Stomach (tissue), 4 donors: ENCODE measurements at regions not wholly inside any gene's neighbourhood (a gene's known extent, or its start where the extent isn't known, plus 50 kb on each side); places are given as distances from the start of the nearest gene placed in this dataset.

Source experiments
- EP300 ChIP-seq: sonication (generic); formaldehyde crosslinking; IDR thresholded peaks from one replicate; pipeline ENCODE4 v1.6.1; 2017; ENCODE audit warnings: antibody characterized with exemption
- POLR2A ChIP-seq, 4 donors: fragments of 450-650 bp; IDR thresholded peaks; one replicate each; pipeline ENCODE4 v1.6.1; 2016; ENCODE audit warnings: antibody characterized with exemption in 4 of 4, control low read depth in 2 of 4, mild to moderate bottlenecking in 1 of 4, moderate library complexity in 1 of 4
- POLR2AphosphoS5 ChIP-seq, 3 donors: sonication (generic); formaldehyde crosslinking; IDR thresholded peaks; one replicate each; pipeline ENCODE4 v1.6.1; 2016; ENCODE audit warnings: antibody characterized with exemption in 3 of 3
- TF ChIP-seq, protein P1 (sequence below), 7 experiments: fragments of 450-650 bp in 4 of 7; fragments of 200-600 bp in 3 of 7; sonication (generic) in 3 of 7; IDR thresholded peaks; one replicate each; pipeline ENCODE4 v1.5.1; 2016 to 2019; ENCODE audit warnings: antibody characterized with exemption in 7 of 7, control low read depth in 2 of 7, mild to moderate bottlenecking in 1 of 7

DNA sequence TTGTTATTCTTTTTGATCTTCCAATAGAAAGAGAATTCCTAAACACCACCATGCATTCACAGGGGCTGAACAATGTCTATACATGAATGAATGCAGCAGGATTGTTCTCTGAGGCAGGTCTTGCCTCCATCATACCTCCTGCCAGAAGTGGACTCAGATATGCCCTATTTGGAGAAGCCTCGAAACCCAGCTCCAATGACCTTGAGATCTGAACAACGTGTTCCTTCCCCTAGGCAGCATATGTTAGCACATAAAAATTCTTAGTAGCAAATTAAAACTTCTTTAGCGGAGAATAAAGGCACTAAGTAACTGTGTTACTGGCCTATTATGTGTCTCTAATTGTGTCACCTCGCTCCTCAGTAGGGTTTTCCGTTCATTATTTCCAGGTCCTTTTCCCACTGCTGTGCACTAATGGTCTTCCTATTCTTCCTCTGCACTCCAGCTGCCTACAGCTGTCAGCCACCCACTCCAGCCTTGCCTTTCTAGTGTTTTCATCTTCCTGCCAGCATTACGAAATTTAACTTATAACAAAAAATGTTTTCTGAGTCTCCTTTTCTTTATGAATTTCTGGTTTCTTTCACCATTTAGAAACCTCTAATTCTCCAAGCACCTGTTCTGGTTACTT lies 62.6 kb upstream of the IGF1 start:
- TF ChIP-seq, protein P1, sequence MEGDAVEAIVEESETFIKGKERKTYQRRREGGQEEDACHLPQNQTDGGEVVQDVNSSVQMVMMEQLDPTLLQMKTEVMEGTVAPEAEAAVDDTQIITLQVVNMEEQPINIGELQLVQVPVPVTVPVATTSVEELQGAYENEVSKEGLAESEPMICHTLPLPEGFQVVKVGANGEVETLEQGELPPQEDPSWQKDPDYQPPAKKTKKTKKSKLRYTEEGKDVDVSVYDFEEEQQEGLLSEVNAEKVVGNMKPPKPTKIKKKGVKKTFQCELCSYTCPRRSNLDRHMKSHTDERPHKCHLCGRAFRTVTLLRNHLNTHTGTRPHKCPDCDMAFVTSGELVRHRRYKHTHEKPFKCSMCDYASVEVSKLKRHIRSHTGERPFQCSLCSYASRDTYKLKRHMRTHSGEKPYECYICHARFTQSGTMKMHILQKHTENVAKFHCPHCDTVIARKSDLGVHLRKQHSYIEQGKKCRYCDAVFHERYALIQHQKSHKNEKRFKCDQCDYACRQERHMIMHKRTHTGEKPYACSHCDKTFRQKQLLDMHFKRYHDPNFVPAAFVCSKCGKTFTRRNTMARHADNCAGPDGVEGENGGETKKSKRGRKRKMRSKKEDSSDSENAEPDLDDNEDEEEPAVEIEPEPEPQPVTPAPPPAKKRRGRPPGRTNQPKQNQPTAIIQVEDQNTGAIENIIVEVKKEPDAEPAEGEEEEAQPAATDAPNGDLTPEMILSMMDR (IDR thresholded peaks at IDR 0.05) = no peak
- TF ChIP-seq POLR2A (IDR thresholded peaks at IDR 0.05) (no peak), POLR2AphosphoS5 (IDR thresholded peaks at IDR 0.05) (no peak), EP300 (no peak)
